GM12874 (cell line): ENCODE measurements at regions not wholly inside any gene's neighbourhood (a gene's known extent, or its start where the extent isn't known, plus 50 kb on each side); places are given as distances from the start of the nearest gene placed in this dataset.

Source experiments
- CTCF ChIP-seq: IDR thresholded peaks from 2 replicates; pipeline ENCODE4 v1.5.1; 2011; ENCODE audit warnings: low read depth, mild to moderate bottlenecking, control low read depth, low read length, moderate library complexity; ENCODE audit not compliant: insufficient read depth

- TF ChIP-seq CTCF: no peak
These were observed 300.4 kb downstream of the ABCC12 start for GRCh38 chr16:47855431-47855830.

GRCh38 chr16:47854737-47855136, 301.1 kb downstream of the ABCC12 start:
- TF ChIP-seq CTCF: no peak

- no peak for TF ChIP-seq CTCF
These were observed 302.8 kb downstream of the ABCC12 start for GRCh38 chr16:47852991-47853390.

- no peak for TF ChIP-seq CTCF
These were observed 304.6 kb downstream of the ABCC12 start for GRCh38 chr16:47851146-47851545.

- no peak for TF ChIP-seq CTCF
These were observed 306.1 kb downstream of the ABCC12 start for GRCh38 chr16:47849736-47850135.

GRCh38 chr16:47848421-47849109, 307.2 kb downstream of the ABCC12 start:
- no peak for TF ChIP-seq CTCF

GRCh38 chr16:47847220-47847970, 308.4 kb downstream of the ABCC12 start:
- no peak for TF ChIP-seq CTCF
